Left ventricle myocardium superior (tissue), 1 donor: ENCODE measurements at regions not wholly inside any gene's neighbourhood (a gene's known extent, or its start where the extent isn't known, plus 50 kb on each side); places are given as distances from the start of the nearest gene placed in this dataset.
"Not testable (repeated sequence)": the region's sequence is repeated elsewhere in the genome, so short reads cannot be mapped to it uniquely, and the experiment has no call there.

Source experiments
- ATAC-seq: fragments of 200-7000 bp; cut with Tn5 transposase; one replicate; pipeline ENCODE4 v1.9.1; 2020; ENCODE audit warnings: mild to moderate bottlenecking, moderate library complexity
- DNase-seq: peaks from one replicate; pipeline ENCODE4 v3.0.0-alpha.2; 2020
- intact Hi-C: fragments of 100-400 bp; cut with micrococcal nuclease; formaldehyde crosslinking; loops from one replicate; pipeline ENCODE4 v1.11.0; 2022
- donor health status: DM: no; HTN: yes; CAD: no; lungs with severe emphysema.

DNA sequence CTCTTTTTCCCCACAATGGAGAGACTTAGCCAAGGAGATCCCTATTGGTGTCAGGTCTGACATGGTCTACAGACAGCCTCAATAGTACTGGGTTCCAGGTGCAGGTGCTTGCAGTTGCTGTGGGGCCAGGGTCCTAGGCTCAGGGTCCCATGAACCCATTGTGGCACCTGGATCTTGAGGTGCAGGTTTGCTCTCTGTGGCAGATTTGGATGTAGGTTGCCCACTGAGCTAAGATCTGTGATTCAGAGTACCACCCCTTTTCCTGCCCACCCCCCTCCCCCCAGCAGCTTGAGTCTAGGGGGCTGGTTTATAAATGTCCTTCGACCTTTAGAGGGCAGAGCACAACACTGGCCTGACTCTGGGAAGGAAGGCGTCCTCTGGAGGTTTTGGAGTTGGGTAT is 147.0 kb downstream of the APIP start:
- intact Hi-C loops, result no loop called here
- no peak for DNase-seq
- no peak for ATAC-seq

DNA sequence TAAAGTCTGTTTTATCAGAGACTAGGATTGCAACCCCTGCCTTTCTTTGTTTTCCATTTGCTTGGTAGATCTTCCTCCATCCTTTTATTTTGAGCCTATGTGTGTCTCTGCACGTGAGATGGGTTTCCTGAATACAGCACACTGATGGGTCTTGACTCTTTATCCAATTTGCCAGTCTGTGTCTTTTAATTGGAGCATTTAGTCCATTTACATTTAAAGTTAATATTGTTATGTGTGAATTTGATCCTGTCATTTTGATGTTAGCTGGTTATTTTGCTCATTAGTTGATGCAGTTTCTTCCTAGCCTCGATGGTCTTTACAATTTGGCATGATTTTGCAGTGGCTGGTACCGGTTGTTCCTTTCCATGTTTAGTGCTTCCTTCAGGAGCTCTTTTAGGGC is 141.7 kb downstream of the EHF start:
- intact Hi-C loops, ATAC-seq, DNase-seq: not testable (repeated sequence)

DNA sequence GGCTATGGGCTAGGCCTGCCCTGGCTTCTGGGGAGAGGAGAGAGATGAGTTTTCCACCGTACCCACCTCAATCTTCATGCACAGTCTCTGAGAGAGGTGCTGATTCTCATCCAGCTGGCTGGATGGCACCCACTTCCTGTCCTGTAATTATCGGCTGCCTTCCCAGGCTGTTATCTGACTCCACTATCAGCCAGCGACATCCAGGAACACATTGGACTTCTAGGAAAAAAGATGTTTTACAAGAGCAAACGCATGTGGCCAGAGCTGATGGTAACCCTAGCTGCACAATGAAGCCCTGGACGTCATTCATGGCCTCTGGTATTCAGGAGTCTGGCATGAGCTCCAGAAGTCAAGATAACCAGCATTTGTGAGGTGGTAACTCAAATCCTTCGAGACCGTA is 137.4 kb downstream of the EHF start:
- DNase-seq (no peak), ATAC-seq (no peak)
- intact Hi-C loops, result no loop called here

DNA sequence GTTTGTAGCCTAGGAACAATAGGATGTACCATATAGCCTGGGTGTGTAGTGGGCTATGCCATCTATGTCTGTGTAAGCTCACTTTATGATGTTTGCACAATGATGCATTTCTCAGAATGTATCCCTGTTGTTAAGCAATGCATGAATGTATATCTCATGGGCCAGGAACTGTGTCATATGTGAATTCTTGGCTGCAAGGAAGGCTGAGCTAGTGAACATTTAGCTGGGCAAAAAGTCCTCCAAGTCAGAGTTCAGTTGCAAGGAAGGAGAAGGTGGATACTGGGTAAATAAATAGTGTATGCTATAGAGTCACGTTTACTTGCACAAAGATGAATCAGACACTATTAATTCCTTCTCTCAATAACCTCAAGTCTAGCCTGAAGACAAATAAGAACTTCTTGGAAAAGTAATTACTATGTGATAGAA is 136.1 kb downstream of the EHF start:
- no peak for ATAC-seq
- intact Hi-C loops, result no loop called here

DNA sequence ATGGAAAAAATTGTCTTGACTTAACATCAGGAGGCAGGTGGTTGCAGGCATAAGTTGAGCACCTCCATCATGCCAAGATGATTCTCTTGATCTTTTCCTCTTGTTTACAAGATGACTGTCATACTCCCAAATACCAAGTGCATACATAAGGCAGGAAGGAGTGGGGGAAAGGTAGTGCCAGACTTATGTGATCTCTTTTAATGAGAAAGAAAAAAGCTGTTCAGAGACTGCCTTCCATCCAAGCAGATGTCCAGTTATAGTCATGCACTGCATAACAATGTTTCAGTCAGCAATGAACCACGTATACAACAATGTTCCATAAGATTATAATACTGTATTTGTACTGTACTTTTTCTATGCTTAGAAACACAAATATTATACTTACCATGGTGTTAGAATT is 135.7 kb downstream of the EHF start:
- intact Hi-C loops, result no loop called here
- DNase-seq (no peak), ATAC-seq (no peak)

More for the DNA sequence above, 136.1 kb downstream of the EHF start:
- DNase-seq, result no peak

DNA sequence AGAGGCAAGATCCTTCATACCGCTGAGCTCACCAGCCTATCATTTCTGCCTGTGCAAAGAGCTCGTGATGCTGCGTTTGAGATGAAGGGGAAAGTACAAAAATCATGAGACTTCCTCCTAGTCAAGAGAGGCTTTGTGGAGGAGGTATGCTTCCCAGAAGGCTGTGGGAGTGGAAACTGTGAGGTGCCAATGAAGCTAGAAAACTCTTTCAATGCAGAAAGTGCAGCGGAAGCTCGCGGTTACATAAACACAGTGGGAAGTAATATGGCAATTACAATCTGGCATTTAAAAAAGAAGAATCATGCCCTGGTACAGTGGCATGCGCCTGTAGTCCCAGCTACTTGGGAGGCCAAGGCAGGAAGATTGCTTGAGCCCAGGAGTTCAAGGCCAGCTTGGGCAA is 134.8 kb downstream of the EHF start:
- intact Hi-C loops, result no loop called here
- no peak for DNase-seq
- no peak for ATAC-seq

DNA sequence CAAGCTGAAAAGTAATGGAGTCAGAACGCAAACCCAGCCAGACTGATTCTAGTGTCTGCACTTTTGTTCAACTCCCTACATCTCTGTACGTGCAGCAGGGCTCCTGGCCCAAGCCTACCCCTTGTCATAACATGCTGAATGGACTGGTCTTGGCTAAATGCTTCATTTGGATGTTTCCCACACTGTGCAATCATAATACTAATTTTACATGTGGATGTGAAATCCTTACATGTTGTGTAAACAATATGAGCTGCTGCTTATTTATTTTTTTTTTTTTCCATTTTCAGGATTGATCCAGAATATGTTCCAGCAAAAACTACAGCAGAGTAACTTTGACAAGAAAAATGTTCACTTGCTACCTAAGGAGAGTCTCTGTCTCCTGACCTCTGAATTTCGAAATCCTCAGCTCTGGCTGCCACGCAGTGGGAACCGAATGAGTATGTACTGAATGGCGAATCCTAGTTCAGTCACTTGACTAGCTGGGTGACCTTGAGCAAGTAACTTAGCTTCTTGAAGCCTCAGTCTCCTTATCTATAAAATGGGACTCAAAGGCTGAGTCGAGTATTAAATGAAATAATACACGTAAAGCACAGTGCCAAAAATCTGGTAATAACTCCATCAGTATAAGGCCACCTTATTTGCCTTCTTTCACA is 133.4 kb downstream of the EHF start:
- no peak for DNase-seq
- ATAC-seq, result no peak
- intact Hi-C loops, result no loop called here

DNA sequence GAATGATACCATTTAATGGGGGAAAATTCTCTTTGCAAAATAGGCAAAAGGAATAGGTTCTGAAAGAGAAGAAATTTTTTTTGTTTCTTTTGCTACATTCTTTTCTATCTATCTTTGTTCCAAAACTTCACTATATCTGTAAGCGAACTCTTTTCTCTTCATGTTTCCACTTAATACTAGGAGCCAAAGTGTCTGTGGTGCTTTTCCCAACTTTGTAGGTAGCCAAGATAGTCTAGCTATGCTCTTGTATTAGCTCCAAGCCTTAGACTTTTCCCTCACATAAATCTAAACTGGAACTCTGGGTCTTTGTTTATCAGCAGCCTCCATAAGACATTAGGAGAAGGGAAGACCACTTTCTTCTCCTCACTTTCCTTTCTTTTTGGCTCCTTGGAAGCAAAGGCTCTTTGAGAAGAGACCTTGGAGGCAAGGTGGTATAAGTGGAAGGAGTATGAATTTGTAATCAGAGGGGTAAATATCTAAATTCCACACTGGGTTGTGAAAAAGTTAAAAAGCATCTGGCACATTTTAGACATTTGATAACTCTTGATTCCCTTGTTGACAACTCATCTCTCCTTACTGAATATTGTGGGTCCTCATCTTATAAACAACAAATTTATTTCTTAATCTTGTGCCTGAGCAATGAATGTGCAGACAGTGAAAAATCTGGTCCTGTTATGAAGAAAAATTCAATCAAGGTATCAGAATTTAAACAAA is 130.0 kb downstream of the EHF start:
- intact Hi-C loops, result no loop called here
- DNase-seq (no peak), ATAC-seq (peak; percentile 53)

DNA sequence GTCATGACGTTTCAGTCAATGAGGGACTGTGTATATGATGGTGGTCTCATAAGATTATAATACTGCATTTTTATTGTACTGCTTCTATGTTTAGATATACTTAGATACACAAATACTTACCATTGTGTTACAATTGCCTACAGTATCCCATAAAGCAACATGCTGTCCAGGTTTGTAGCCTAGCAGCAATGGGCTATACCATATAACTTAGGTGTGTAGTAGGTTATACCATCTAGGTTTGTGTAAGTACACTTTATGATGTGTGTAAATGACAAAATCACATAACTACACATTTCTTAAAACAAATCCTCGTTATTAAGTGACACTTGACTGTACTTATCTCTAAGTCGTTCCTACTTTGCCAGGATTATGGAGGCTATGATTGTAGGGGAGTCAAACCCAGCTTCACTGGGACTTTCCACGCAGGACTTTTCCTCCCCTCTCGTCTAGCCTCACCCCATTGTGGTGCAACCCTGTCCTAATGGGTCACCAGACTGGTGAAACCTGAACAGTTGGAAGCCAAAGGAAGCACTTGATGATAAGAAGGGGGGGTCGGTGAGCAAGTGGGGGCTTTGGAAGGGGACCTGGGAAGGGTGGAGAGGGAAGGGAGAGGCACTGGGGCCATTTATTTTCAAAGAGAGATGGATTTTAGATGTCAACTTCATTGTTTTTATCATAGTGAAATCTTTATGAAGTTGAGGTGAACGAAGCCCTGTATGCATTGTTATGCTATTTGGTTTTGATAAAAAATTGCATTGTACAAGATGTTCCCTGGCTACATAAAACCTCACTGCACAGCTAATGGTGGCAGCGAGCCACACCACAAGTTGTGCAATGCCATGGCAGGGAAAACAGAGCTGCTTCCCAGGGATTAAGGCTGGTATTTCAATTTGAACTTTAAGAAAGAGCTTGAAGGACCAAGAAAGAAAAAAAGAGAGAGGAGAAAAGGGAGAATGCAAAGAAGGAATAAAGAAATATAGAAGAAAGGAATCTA is 129.1 kb downstream of the EHF start:
- peak; percentile 81 for DNase-seq
- intact Hi-C loops, result no loop called here
- peak; percentile 90 for ATAC-seq

DNA sequence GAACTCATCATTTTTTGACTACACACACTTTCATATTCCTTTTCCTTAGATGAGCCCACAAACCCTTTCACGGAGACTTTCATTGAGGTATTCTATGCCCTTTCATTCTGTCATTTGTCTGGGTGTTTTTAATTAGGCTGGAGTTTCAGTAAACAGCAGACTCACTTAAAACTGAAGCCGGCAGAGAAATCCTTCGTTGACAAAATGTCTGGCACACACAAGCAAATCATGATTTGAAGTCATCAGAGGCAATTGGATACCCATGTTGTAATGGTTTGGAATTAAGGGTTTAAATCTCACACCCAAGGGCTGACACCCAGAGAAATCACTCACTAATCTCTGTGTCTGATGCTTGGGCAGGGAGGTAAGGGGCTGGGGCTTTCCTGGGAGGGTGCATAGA is 127.1 kb downstream of the EHF start:
- intact Hi-C loops, result no loop called here
- ATAC-seq (no peak), DNase-seq (no peak)

DNA sequence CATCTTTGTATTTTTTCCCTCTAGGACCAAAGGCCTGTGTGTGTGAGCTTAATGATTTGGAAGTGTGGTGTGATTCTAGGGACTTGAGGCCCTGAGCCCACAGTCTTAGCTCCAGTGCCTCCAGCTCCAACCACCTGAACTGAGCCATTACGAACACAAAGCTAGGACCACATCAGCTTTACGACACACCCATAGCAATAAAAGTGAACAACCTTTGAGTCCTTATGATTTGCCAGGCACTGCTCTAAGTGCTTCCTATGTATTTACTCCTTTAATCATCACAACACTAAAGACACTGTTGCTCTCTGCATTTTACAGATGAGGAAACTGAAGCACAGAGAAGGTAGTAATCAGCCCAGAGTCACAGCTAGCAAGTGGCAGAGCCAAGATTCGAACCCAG is 126.4 kb downstream of the EHF start:
- intact Hi-C loops, result no loop called here
- DNase-seq (no peak), ATAC-seq (no peak)

DNA sequence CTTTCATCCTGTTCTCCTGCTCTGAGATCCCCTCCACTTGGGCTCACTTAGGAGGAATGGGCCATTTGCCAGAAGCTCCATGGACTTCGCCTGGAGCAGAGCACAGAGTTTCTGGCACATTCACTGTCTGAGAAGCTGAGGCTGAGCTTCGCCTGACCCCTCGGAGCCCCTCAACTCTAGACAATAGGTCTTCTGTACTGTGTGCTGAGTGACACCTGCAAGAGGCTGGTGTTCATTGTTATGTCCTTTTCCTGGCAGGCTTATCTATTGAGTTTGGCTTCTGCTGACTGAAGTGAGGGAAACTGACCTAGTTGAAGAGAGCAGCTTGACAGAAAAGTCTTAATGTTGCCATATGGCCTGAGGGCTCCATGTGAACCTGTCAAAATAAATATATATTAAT is 124.3 kb downstream of the EHF start:
- peak; percentile 36 for ATAC-seq
- intact Hi-C loops, result no loop called here
- no peak for DNase-seq

DNA sequence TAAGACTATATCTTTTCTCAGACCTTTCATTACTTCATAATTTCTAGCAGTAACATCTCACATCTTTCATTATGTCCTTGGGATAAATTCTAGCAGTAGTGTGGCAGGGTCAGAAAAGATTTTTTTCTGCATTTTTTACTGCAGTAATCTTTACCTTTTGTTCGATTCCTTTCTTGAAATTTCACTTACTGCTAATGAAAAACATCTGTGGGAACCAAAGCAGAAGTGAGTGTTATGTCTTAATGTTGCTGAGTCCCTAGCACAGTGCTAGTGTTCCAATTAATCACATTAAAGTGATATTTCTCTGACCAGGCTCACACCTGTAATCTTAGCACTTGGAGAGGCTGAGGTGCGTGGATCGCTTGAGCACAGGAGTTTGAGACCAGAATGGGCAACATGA is 123.6 kb downstream of the EHF start:
- ATAC-seq, result no peak
- intact Hi-C loops, result no loop called here

DNA sequence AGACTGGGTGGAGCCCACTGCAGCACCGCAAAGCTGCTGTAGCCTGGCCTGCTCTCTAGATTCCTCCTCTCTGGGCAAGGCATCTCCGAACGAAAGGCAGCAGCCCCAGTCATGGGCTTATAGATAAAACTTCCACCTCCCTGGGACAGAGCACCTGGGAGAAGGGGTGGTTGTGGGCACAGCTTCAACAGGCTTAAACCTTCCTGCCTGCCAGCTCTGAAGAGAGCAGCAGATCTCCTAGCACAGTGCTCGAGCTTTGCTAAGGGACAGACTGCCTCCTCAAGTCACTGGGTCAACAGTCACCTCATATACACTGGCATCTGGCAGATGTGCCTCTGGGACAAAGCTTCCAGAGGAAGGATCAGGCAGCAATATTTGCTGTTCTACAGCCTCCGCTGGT is 117.3 kb downstream of the EHF start:
- intact Hi-C loops, result no loop called here
- ATAC-seq (no peak), DNase-seq (no peak)

More for the DNA sequence above, 123.6 kb downstream of the EHF start:
- no peak for DNase-seq

DNA sequence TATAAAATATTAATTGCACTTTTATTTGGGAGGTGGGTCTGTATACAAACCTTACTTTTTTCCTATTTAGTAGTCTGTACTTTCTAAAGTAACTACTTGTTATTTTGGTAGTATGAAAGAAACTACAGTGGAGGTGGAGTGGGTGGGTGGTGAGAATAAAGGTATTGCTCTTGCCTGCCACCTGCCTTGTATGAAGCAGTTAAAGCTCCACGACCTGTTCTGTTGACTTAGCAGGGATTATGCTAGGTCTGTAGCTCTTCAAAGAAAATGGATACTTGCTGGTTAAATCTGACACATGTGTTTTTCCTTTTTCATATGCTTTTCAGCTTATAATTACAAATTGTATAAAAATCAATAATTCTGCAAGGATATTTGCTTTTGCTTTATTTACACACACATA is 111.9 kb downstream of the EHF start:
- ATAC-seq (no peak), DNase-seq (no peak)
- intact Hi-C loops, result no loop called here

DNA sequence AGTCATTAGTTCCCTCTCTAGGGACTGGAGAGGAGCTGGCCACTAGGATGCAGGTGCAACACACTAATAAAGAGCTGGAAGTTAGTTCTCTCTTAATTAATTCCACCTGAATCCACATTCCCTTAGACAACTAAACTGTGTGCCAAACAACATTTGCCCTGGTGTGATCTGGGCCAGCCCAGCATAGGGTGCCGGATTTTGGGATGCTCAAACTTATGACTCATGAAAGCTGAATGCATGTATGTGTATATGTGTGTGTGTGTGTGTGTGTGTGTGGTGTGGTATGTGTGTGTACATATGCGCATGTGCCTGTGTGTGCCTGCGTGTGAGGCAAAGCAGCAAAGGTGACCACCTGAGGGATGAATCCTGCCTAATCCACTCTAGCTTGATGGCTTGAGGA is 110.7 kb downstream of the EHF start:
- DNase-seq (no peak), ATAC-seq (no peak)
- intact Hi-C loops, result no loop called here

DNA sequence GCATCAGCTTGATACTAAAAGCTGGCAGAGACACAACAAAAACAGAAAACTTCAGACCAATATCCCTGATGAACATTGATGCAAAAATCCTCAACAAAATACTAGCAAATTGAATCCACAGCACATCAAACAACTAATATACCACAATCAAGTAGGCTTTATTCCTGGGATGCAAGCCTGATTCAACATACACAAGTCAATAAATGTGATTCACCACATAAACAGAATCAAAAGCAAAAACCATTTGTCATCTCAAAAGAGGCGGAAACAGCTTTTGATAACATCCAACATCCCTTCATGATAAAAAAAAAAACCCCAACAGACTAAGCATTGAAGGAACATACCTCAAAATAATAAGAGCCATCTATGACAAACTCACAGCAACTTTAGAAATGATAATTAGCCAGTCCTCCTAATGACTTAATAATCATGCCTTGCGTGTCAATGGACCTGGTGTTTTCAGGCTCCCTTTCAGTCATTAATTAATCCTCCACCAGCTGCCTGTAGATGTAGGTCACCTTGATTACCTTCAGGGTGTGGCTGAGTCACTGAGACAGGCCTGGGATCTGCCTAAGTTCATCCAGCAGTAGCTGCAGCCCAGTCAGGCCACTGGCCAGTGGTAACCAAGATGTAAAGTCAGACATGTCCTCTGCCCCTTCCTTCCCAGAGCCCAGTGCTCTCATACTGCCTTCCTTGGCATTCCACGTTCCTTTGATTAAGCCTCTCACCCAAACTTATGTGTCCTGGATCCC is 109.8 kb downstream of the EHF start:
- ATAC-seq (no peak), DNase-seq (no peak)
- intact Hi-C loops, result no loop called here

DNA sequence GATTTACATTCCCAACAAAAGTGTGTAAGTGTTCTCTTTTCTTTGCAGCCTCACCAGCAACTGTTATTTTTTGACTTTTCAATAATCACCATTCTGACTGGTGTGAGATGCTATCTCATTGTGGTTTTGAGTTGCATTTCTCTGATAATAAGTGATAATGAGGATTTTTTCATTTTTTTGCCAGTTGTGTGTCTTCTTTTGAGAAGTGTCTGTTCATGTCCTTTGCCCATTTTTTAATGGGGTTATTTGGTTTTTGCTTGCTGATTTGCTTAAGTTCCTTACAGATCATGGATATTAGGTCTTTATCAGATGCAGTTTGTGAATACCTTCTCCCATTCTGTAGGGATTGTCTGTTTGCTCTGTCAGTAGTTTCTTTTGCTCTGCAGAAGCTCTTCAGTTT is 107.7 kb downstream of the EHF start:
- intact Hi-C loops, result no loop called here
- DNase-seq (no peak), ATAC-seq (no peak)

DNA sequence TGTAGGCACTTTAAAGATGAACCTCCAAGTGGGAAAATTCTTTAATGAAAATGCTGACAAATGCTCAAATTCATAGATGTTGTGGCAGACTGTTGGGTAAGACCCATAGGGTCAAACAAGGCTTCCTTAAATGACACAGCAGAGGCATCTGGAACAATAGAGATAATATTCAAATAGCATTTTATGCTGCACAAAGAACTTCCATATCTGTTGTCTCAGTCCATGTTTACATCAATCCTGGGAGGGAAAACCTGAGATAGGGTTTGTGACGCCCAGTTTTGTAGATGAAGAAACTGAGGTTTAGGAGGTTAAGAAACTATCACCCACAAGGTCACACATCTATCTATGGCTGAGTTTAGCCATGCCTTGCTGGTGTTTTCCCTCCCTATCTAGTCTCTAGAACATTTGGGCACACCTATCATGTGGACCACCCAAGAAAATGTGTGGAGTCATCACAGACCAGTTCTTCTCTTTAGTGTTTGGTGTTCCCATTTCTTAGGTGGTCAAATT is 106.4 kb downstream of the EHF start:
- ATAC-seq (no peak), DNase-seq (no peak)
- intact Hi-C loops, result no loop called here
